PC-3 (cell line): ENCODE measurements at regions not wholly inside any gene's neighbourhood (a gene's known extent, or its start where the extent isn't known, plus 50 kb on each side); places are given as distances from the start of the nearest gene placed in this dataset.

Source experiments
- ATAC-seq: fragments of 200-7000 bp; cut with Tn5 transposase; 2 replicates; pipeline ENCODE4 v1.9.1; 2020; ENCODE audit warnings: mild to moderate bottlenecking, moderate library complexity
- BruUV-seq: library from RNA; stranded (reverse); fragments of 400-500 nt; replicated peaks from 2 replicates; lab custom pipeline; 2021; lab: Mats Ljungman, UMichigan
- CTCF ChIA-PET: fragments of 300-600 bp; sonication (Branson Sonifier 250); formaldehyde crosslinking; loops from one replicate; lab custom pipeline; 2022; ENCODE audit warnings: antibody characterized with exemption; lab: Charles Lee
- POLR2A ChIA-PET: fragments of 300-600 bp; sonication (Branson Sonifier 250); formaldehyde crosslinking; loops from one replicate; lab custom pipeline; 2022; ENCODE audit warnings: antibody characterized with exemption; ENCODE audit not compliant: unreplicated experiment; lab: Charles Lee
- DNase-seq: peaks from one replicate; pipeline ENCODE4 v3.0.0-alpha.2; 2015
- H2AFZ ChIP-seq: fragments of 300-600 bp; sonication (generic); 2 replicates; pipeline ENCODE4 v1.6.0; 2016; ENCODE audit warnings: antibody characterized with exemption, low read length
- H3F3A ChIP-seq: fragments of 300-600 bp; sonication (generic); one replicate; pipeline ENCODE4 v1.6.0; 2017; ENCODE audit warnings: antibody characterized with exemption, low read length, control low read depth, mild to moderate bottlenecking; ENCODE audit not compliant: unreplicated experiment
- H3K27ac ChIP-seq: fragments of 300-600 bp; sonication (generic); 2 replicates; pipeline ENCODE4 v1.5.1; 2016; ENCODE audit warnings: mild to moderate bottlenecking, low read length
- H3K27me3 ChIP-seq: fragments of 300-600 bp; sonication (generic); 2 replicates; pipeline ENCODE4 v1.6.1; 2016; ENCODE audit warnings: low read length, mixed read lengths
- H3K36me3 ChIP-seq: fragments of 300-600 bp; sonication (generic); 2 replicates; pipeline ENCODE4 v1.6.1; 2016; ENCODE audit warnings: low read depth, mixed run types, low read length, mixed read lengths
- H3K4me1 ChIP-seq: fragments of 300-600 bp; sonication (generic); 2 replicates; pipeline ENCODE4 v1.5.1; 2016; ENCODE audit warnings: low read length; ENCODE audit not compliant: insufficient read depth
- H3K4me2 ChIP-seq: fragments of 300-600 bp; sonication (generic); 2 replicates; pipeline ENCODE4 v1.6.0; 2016; ENCODE audit warnings: low read length
- H3K4me3 ChIP-seq: fragments of 300-600 bp; sonication (generic); 2 replicates; pipeline ENCODE4 v1.5.1; 2016; ENCODE audit warnings: mild to moderate bottlenecking, low read length, mixed read lengths
- H3K79me2 ChIP-seq: fragments of 300-600 bp; sonication (generic); 2 replicates; pipeline ENCODE4 v1.6.1; 2017; ENCODE audit warnings: low read length, mixed read lengths
- H3K9ac ChIP-seq: fragments of 300-600 bp; sonication (generic); 2 replicates; pipeline ENCODE4 v1.6.0; 2016; ENCODE audit warnings: mild to moderate bottlenecking, low read length
- H3K9me2 ChIP-seq: fragments of 300-600 bp; sonication (generic); replicated peaks from 2 replicates; pipeline ENCODE4 v1.6.1; 2016; ENCODE audit warnings: mixed run types, low read length, mixed read lengths
- H3K9me3 ChIP-seq: fragments of 300-600 bp; sonication (generic); 2 replicates; pipeline ENCODE4 v1.6.1; 2016; ENCODE audit warnings: low read length, mixed read lengths
- H4K20me1 ChIP-seq: fragments of 300-600 bp; sonication (generic); 2 replicates; pipeline ENCODE4 v1.6.1; 2016; ENCODE audit warnings: low read length, mixed read lengths
- CTCF ChIP-seq: fragments of 300-600 bp; sonication (generic); conservative IDR thresholded peaks from 2 replicates; pipeline ENCODE4 v1.5.1; 2017; ENCODE audit warnings: antibody characterized with exemption, low read depth, mild to moderate bottlenecking, low read length
- EZH2 ChIP-seq: fragments of 300-600 bp; sonication (generic); IDR thresholded peaks from one replicate; pipeline ENCODE4 v1.6.1; 2017; ENCODE audit warnings: antibody characterized with exemption, mild to moderate bottlenecking, low read length; ENCODE audit not compliant: unreplicated experiment
- EZH2phosphoT487 ChIP-seq: fragments of 300-600 bp; sonication (generic); IDR thresholded peaks from 2 replicates; pipeline ENCODE4 v1.6.1; 2018; ENCODE audit warnings: mild to moderate bottlenecking, antibody characterized with exemption, low read length, borderline replicate concordance
- intact Hi-C: fragments of 100-400 bp; cut with micrococcal nuclease; formaldehyde crosslinking; loops from 2 replicates; pipeline ENCODE4 v1.9.0; 2023

DNA sequence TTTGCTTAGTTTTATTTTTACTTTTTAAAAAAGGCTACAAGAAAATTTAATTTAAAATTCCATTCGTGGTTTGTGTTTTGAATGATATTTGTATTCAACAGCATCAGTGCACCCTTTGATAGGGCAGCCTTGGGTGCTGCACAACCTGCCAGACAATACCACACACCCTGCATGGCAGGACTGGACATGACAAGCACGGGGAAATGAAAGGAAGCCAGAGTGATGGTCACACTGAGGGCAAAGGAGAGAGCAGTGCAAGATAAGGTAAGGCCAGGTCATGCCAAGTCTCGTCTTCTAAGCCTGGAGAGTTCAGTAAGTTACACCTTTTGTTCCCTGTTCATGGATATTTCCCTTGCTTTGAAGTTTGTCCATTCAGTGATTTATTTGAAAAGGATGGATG lies 103.0 kb downstream of the ALDH8A1 start:
- ChIA-PET POLR2A (no interaction called here), CTCF (no interaction called here)
- no peak for DNase-seq
- H3K4me3 ChIP-seq, result no peak overlapping the region
- no peak for ATAC-seq
- H2AFZ ChIP-seq, result no peak overlapping the region
- no peaks in the 10 kb centered on the region for H3F3A ChIP-seq
- H3K4me1 ChIP-seq, result no peaks in the 10 kb centered on the region
- no peaks in the 10 kb centered on the region for H3K27me3 ChIP-seq
- no peaks in the 10 kb centered on the region for H3K9me2 ChIP-seq
- H3K79me2 ChIP-seq, result no peaks in the 10 kb centered on the region
- intact Hi-C loops, result no loop called here
- BruUV-seq, result no TSS peak
- no peaks in the 10 kb centered on the region for H3K36me3 ChIP-seq
- no peaks in the 10 kb centered on the region for H3K9me3 ChIP-seq
- no peaks in the 10 kb centered on the region for H4K20me1 ChIP-seq
- H3K4me2 ChIP-seq, result no peak overlapping the region
- H3K27ac ChIP-seq, result no peak overlapping the region
- no peak overlapping the region for H3K9ac ChIP-seq
- TF ChIP-seq EZH2, result no peak

- POLR2A ChIA-PET, result no interaction called here
- BruUV-seq, result no TSS peak
Observed at GRCh38 chr6:134846031-134846430, 103.9 kb downstream of the ALDH8A1 start.

DNA sequence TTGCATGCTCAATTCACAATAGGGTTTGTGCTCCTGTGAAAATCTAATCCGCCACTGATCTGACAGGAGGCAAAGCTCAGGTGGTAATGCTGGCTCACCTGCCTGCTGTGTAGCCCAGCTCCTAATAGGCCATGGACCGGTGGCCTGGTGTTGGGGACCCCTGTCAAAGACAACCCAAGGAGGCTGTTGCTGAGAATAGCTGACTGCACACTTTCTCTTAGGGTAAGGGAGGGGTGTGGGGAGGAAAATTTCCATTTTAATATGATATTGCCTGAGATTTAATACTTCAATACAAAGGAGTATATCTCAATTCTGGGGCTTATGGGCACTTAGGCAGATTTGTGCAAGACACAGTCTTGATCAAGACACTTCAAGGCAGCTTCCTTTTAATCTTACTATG lies 105.8 kb downstream of the ALDH8A1 start:
- Histone ChIP-seq H3K4me3 (no peak overlapping the region), H2AFZ (no peak overlapping the region), H3K27ac (no peak overlapping the region), H3F3A (no peaks in the 10 kb centered on the region), H3K27me3 (no peaks in the 10 kb centered on the region), H3K9ac (no peak overlapping the region), H3K4me1 (no peaks in the 10 kb centered on the region), H3K9me3 (no peaks in the 10 kb centered on the region), H3K4me2 (no peak overlapping the region), H3K36me3 (no peaks in the 10 kb centered on the region), H3K9me2 (no peaks in the 10 kb centered on the region), H3K79me2 (no peaks in the 10 kb centered on the region), H4K20me1 (no peaks in the 10 kb centered on the region)
- ChIA-PET POLR2A (no interaction called here), CTCF (no interaction called here)
- DNase-seq, result no peak
- no peak for TF ChIP-seq CTCF
- no peak for TF ChIP-seq EZH2phosphoT487
- TF ChIP-seq EZH2, result no peak
- ATAC-seq, result no peak
- no TSS peak for BruUV-seq
- intact Hi-C loops, result no loop called here

More at GRCh38 chr6:134846031-134846430, 103.9 kb downstream of the ALDH8A1 start:
- Histone ChIP-seq H2AFZ (no peak overlapping the region), H3K27me3 (no peaks in the 10 kb centered on the region), H3K9me2 (no peaks in the 10 kb centered on the region), H3K9ac (no peak overlapping the region), H3K4me3 (no peak overlapping the region), H3K79me2 (no peaks in the 10 kb centered on the region), H3K36me3 (no peaks in the 10 kb centered on the region), H3K4me2 (no peak overlapping the region), H4K20me1 (no peaks in the 10 kb centered on the region), H3K9me3 (no peaks in the 10 kb centered on the region), H3F3A (no peaks in the 10 kb centered on the region), H3K4me1 (no peaks in the 10 kb centered on the region), H3K27ac (no peak overlapping the region)
- DNase-seq, result no peak
- no peak for TF ChIP-seq CTCF
- no peak for TF ChIP-seq EZH2phosphoT487
- TF ChIP-seq EZH2, result no peak
- intact Hi-C loops, result no loop called here
- ATAC-seq, result no peak
- CTCF ChIA-PET, result no interaction called here
